DOHH2 (cell line): ENCODE measurements at regions not wholly inside any gene's neighbourhood (a gene's known extent, or its start where the extent isn't known, plus 50 kb on each side); places are given as distances from the start of the nearest gene placed in this dataset.

Experiments
- EZH2phosphoT487 ChIP-seq: fragments of 200-600 bp; sonication (generic); IDR thresholded peaks from 2 replicates; pipeline ENCODE4 v1.6.1; 2017; ENCODE audit warnings: borderline replicate concordance, mild to moderate bottlenecking, antibody characterized with exemption, low read length, moderate library complexity, mixed read lengths
- TF ChIP-seq, protein P1 (sequence below): fragments of 200-600 bp; sonication (generic); IDR thresholded peaks from one replicate; pipeline ENCODE4 v1.5.1; 2014; ENCODE audit warnings: antibody characterized with exemption, mild to moderate bottlenecking, low read depth, low read length; ENCODE audit not compliant: poor library complexity, severe bottlenecking

DNA sequence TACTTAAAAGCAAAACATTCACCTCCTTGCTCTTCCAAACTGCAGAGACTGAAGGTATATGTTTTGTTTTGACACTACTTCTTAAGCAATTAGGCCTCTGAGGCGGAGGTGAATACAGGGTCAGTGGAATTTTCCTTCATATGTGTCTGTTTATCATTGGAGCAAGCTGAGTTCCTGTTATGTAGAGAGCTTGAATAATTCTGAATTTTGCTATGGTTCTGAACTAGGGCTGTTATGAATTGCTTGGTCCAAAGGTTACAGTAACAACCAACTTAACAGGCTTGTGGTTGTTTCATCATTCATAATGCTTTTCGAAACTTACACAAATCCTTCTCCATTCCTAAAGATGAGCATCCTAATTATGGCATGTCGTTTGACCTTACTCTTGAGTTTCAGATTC is 444.6 kb upstream of the MEF2C start:
- TF ChIP-seq, protein P1, sequence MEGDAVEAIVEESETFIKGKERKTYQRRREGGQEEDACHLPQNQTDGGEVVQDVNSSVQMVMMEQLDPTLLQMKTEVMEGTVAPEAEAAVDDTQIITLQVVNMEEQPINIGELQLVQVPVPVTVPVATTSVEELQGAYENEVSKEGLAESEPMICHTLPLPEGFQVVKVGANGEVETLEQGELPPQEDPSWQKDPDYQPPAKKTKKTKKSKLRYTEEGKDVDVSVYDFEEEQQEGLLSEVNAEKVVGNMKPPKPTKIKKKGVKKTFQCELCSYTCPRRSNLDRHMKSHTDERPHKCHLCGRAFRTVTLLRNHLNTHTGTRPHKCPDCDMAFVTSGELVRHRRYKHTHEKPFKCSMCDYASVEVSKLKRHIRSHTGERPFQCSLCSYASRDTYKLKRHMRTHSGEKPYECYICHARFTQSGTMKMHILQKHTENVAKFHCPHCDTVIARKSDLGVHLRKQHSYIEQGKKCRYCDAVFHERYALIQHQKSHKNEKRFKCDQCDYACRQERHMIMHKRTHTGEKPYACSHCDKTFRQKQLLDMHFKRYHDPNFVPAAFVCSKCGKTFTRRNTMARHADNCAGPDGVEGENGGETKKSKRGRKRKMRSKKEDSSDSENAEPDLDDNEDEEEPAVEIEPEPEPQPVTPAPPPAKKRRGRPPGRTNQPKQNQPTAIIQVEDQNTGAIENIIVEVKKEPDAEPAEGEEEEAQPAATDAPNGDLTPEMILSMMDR: no peak
- TF ChIP-seq EZH2phosphoT487: no peak
